K562 (cell line): ENCODE measurements at regions not wholly inside any gene's neighbourhood (a gene's known extent, or its start where the extent isn't known, plus 50 kb on each side); places are given as distances from the start of the nearest gene placed in this dataset.

ENCODE experiments used
- ATAC-seq: fragments of 200-7000 bp; cut with Tn5 transposase; 3 replicates; pipeline ENCODE4 v1.9.1; 2020; ENCODE audit warnings: moderate library complexity
- BruUV-seq: library from RNA; stranded (reverse); fragments of 400-500 nt; replicated peaks from 2 replicates; lab custom pipeline; 2021; lab: Mats Ljungman, UMichigan
- CTCF ChIA-PET: fragments of 300-600 bp; formaldehyde crosslinking; extraction: SDS; loops from one replicate; lab custom pipeline; 2021; ENCODE audit warnings: low intra/inter-chr PET ratio; lab: Yijun Ruan, JAX
- POLR2A ChIA-PET: fragments of 300-600, 350-650 bp; sonication (Branson Sonifier 250); formaldehyde crosslinking; extraction: SDS; loops from one replicate; lab custom pipeline; 2021; ENCODE audit warnings: antibody characterized with exemption, inconsistent platforms; lab: Yijun Ruan, JAX
- DNase-seq, 4 experiments: peaks; one replicate each; pipeline versions ENCODE4 v3.0.0 to v3.0.0-alpha.2; 2011 to 2018; ENCODE audit warnings: low spot score in 3 of 4, mixed read lengths in 3 of 4; ENCODE audit errors: extremely low read depth in 1 of 4
- FAIRE-seq: peaks from 2 replicates; lab custom pipeline; 2011; peaks lifted over from hg19 to GRCh38; lab: Jason Lieb, UNC
- H2AFZ ChIP-seq: 2 replicates; pipeline ENCODE4 v1.6.0; 2011; ENCODE audit warnings: low read depth, low read length, control low read depth, inconsistent platforms
- H3K27ac ChIP-seq: fragments of 200-600 bp; 3 replicates; pipeline ENCODE4 v1.8.0; 2011; ENCODE audit warnings: low read depth, mild to moderate bottlenecking, control low read depth, inconsistent platforms, low read length, moderate library complexity, mixed read lengths; ENCODE audit errors: extremely low read depth
- H3K27me3 ChIP-seq, 2 experiments: fragments of 300-600 bp in 1 of 2; 2 replicates in 1 of 2; 3 replicates in 1 of 2; pipeline versions ENCODE4 v1.6.0 to v1.8.0; 2011; ENCODE audit warnings: inconsistent platforms in 2 of 2, low read length in 2 of 2, mild to moderate bottlenecking in 1 of 2, mixed read lengths in 1 of 2, moderate library complexity in 1 of 2; ENCODE audit not compliant: control insufficient read depth in 2 of 2, insufficient read depth in 2 of 2
- H3K36me3 ChIP-seq: fragments of 300-600 bp; 3 replicates; pipeline ENCODE4 v1.8.0; 2011; ENCODE audit warnings: mild to moderate bottlenecking, low read length, inconsistent platforms; ENCODE audit not compliant: control insufficient read depth, insufficient read depth
- H3K4me1 ChIP-seq, 2 experiments: fragments of 200-600 bp in 1 of 2; replicated peaks in 1 of 2; 2 replicates in 1 of 2; 3 replicates in 1 of 2; pipeline versions ENCODE4 v1.5.1 to v1.8.0; 2011; ENCODE audit warnings: inconsistent platforms in 2 of 2, low read length in 2 of 2, mild to moderate bottlenecking in 1 of 2, mixed read lengths in 1 of 2, moderate library complexity in 1 of 2; ENCODE audit not compliant: control insufficient read depth in 2 of 2, insufficient read depth in 2 of 2
- H3K4me2 ChIP-seq: 2 replicates; pipeline ENCODE4 v1.6.1; 2011; ENCODE audit warnings: low read length, control low read depth, inconsistent platforms, mixed read lengths; ENCODE audit not compliant: insufficient read depth
- H3K4me3 ChIP-seq: fragments of 200-600 bp; sonication (generic), shearing (Covaris generic); 2 replicates; pipeline ENCODE4 v1.5.1; 2016; ENCODE audit warnings: control low read depth, inconsistent platforms
- H3K79me2 ChIP-seq: fragments of 200-600 bp; 3 replicates; pipeline ENCODE4 v1.8.0; 2011; ENCODE audit warnings: low read length, inconsistent platforms; ENCODE audit not compliant: control insufficient read depth, insufficient read depth
- H3K9ac ChIP-seq, 2 experiments: 2 replicates each; pipeline versions ENCODE4 v1.6.0 to v1.6.1; 2011; ENCODE audit warnings: low read depth in 2 of 2, low read length in 2 of 2, control low read depth in 1 of 2, inconsistent platforms in 1 of 2, mild to moderate bottlenecking in 1 of 2, mixed read lengths in 1 of 2; ENCODE audit not compliant: insufficient read depth in 1 of 2
- H3K9me1 ChIP-seq: one replicate; pipeline ENCODE4 v1.6.0; 2011; ENCODE audit warnings: inconsistent platforms, mild to moderate bottlenecking, low read length, moderate library complexity; ENCODE audit not compliant: control insufficient read depth, insufficient read depth
- H3K9me3 ChIP-seq: replicated peaks from 2 replicates; pipeline ENCODE4 v1.5.1; 2011; ENCODE audit warnings: low read depth, low read length, inconsistent platforms; ENCODE audit not compliant: control insufficient read depth, insufficient read depth
- H4K20me1 ChIP-seq: replicated peaks from 2 replicates; pipeline ENCODE4 v1.6.1; 2011; ENCODE audit warnings: low read length, inconsistent platforms, mixed read lengths; ENCODE audit not compliant: control insufficient read depth, insufficient read depth
- HMGN3 ChIP-seq: IDR thresholded peaks from 2 replicates; pipeline ENCODE4 v1.6.1; 2011; ENCODE audit warnings: borderline replicate concordance, low read depth, mild to moderate bottlenecking, mixed read lengths, low read length; ENCODE audit not compliant: insufficient read length; ENCODE audit errors: extremely low read depth
- KHSRP ChIP-seq: fragments of 450-650 bp; IDR thresholded peaks from 2 replicates; pipeline ENCODE4 v1.6.1; 2017
- NFXL1 ChIP-seq: fragments of 450-650 bp; formaldehyde crosslinking; IDR thresholded peaks from 2 replicates; pipeline ENCODE4 v1.4.0; 2021; ENCODE audit warnings: mild to moderate bottlenecking
- RB1 ChIP-seq: fragments of 450-650 bp; IDR thresholded peaks from 2 replicates; pipeline ENCODE4 v1.6.1; 2017; ENCODE audit warnings: low read depth, mild to moderate bottlenecking
- U2AF2 ChIP-seq: fragments of 200-400 bp; formaldehyde crosslinking; optimal IDR thresholded peaks from 2 replicates; pipeline ENCODE3; 2017; ENCODE audit warnings: low read depth, mild to moderate bottlenecking, low read length
- WGBS: fragments of 100-300 bp; shearing (Covaris generic); methylation state at CpG from one replicate; pipeline ENCODE4 v1.1.6; 2016; ENCODE audit warnings: low coverage, mixed read lengths; ENCODE audit not compliant: insufficient coverage; ENCODE audit errors: missing lambda C conversion rate; 5-methylcytosine and 5-hydroxymethylcytosine counted together
- in situ Hi-C: fragments of 300-500 bp; cut with MboI; formaldehyde crosslinking; loops from 4 replicates; pipeline ENCODE4 v1.15.0; 2018; ENCODE audit warnings: inconsistent platforms, mixed read lengths
- intact Hi-C: fragments of 100-400 bp; cut with micrococcal nuclease; formaldehyde crosslinking; loops from 2 replicates; pipeline ENCODE4 v1.14.2; 2022
- TF ChIP-seq, protein P1 (sequence below): fragments of 450-650 bp; IDR thresholded peaks from 2 replicates; pipeline ENCODE4 v1.6.1; 2016; ENCODE audit warnings: mild to moderate bottlenecking

DNA sequence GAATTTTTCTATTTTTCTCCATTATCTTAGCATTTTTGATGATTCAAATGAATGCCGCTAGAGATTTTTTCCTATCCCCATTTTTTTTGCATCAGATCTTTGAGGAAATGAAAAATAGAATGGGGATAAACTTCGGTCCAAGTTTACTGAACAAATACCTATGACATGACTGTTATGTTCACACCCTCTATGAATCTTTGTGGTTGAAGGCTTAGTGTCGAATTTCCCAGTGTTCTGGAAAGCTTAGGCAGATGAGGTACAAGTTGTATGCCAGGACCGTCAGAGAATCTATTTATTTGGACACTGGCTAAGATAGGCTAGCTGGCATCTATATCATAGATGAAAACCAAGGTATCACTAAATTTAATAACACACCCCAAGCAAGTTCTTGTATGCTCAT, 123.4 kb downstream of the SPCS3 start:
- WGBS = 0% methylated on average over 4 of the region's 4 CpGs
- H3K4me1 ChIP-seq = no peaks in the 10 kb centered on the region
- in situ Hi-C loops (no loop called here), intact Hi-C loops (no loop called here)
- DNase-seq = no peak
- no TSS peak for BruUV-seq
- FAIRE-seq = no peak
- H3K4me2 ChIP-seq = no peak overlapping the region
- H3K36me3 ChIP-seq = no peaks in the 10 kb centered on the region
- no peak overlapping the region for H2AFZ ChIP-seq
- TF ChIP-seq HMGN3 (no peak), KHSRP (no peak), RB1 (no peak), U2AF2 (no peak), NFXL1 (no peak)
- TF ChIP-seq, protein P1, sequence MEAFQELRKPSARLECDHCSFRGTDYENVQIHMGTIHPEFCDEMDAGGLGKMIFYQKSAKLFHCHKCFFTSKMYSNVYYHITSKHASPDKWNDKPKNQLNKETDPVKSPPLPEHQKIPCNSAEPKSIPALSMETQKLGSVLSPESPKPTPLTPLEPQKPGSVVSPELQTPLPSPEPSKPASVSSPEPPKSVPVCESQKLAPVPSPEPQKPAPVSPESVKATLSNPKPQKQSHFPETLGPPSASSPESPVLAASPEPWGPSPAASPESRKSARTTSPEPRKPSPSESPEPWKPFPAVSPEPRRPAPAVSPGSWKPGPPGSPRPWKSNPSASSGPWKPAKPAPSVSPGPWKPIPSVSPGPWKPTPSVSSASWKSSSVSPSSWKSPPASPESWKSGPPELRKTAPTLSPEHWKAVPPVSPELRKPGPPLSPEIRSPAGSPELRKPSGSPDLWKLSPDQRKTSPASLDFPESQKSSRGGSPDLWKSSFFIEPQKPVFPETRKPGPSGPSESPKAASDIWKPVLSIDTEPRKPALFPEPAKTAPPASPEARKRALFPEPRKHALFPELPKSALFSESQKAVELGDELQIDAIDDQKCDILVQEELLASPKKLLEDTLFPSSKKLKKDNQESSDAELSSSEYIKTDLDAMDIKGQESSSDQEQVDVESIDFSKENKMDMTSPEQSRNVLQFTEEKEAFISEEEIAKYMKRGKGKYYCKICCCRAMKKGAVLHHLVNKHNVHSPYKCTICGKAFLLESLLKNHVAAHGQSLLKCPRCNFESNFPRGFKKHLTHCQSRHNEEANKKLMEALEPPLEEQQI = no peak
- TF ChIP-seq, all 486 proteins: peak for 0
- Histone ChIP-seq H3K27me3 (no peaks in the 10 kb centered on the region), H3K9me1 (no peaks in the 10 kb centered on the region), H3K4me3 (no peak overlapping the region), H3K27ac (no peak overlapping the region), H4K20me1 (no peaks in the 10 kb centered on the region), H3K79me2 (no peaks in the 10 kb centered on the region), H3K9ac (no peak overlapping the region), H3K9me3 (no peaks in the 10 kb centered on the region; the same call in 1 of the 2 replicates)
- ChIA-PET CTCF (no interaction called here), POLR2A (no interaction called here)
- no peak for ATAC-seq
